Ascending aorta (tissue), 2 donors: ENCODE measurements at regions not wholly inside any gene's neighbourhood (a gene's known extent, or its start where the extent isn't known, plus 50 kb on each side); places are given as distances from the start of the nearest gene placed in this dataset.

Experiments used
- DNase-seq, 2 donors: peaks; one replicate each; pipeline ENCODE4 v3.0.0-alpha.2; 2019; ENCODE audit warnings: low spot score in 2 of 2
- H3K27ac ChIP-seq, 2 donors: fragments of 200-600 bp; sonication (generic); one replicate each; pipeline ENCODE4 v1.5.1; 2016 to 2017; ENCODE audit warnings: mild to moderate bottlenecking in 1 of 2
- H3K27me3 ChIP-seq: fragments of 200-600 bp; sonication (generic); one replicate; pipeline ENCODE4 v1.5.1; 2017
- H3K36me3 ChIP-seq, 2 donors: fragments of 200-600 bp; sonication (generic); one replicate each; pipeline ENCODE4 v1.5.1; 2016
- H3K4me1 ChIP-seq, 2 donors: fragments of 200-600 bp; sonication (generic); one replicate each; pipeline ENCODE4 v1.5.1; 2016 to 2017; ENCODE audit warnings: mild to moderate bottlenecking in 1 of 2
- H3K4me3 ChIP-seq, 2 donors: fragments of 200-600 bp; sonication (generic); one replicate each; pipeline ENCODE4 v1.5.1; 2016 to 2017; ENCODE audit warnings: mild to moderate bottlenecking in 1 of 2
- H3K9me3 ChIP-seq, 2 donors: fragments of 200-600 bp; sonication (generic); one replicate each; pipeline ENCODE4 v1.5.1; 2016
- intact Hi-C: fragments of 100-400 bp; cut with DNase I; formaldehyde crosslinking; loops from one replicate; pipeline ENCODE4 v1.15.1; 2023
- TF ChIP-seq, protein P1 (sequence below), 3 experiments: fragments of 200-600 bp in 2 of 3; fragments of 450-650 bp in 1 of 3; sonication (generic) in 2 of 3; IDR thresholded peaks; one replicate each; pipeline ENCODE4 v1.5.1; 2016 to 2019; ENCODE audit warnings: antibody characterized with exemption in 3 of 3, mild to moderate bottlenecking in 1 of 3, moderate library complexity in 1 of 3

DNA sequence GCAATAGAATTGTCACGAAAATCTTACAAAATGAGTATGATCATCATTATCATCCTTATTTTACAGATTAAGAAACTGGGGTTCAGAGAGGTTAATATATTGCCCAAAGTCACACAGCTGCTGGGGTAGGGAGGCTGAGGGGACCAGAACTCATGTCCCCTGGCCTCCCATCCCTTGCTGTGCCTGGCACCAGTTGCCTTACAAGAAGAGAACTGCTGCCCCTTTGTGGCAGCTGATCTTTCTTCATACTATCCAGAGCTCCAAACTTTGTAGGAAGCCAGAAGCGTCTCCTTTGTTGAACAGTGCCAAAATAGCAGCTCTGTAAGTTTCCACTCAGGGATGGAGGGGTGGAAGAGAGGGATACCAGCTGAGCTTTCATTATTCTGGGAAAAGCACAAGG is 236.8 kb upstream of the TBC1D5 start:
- TF ChIP-seq, protein P1, sequence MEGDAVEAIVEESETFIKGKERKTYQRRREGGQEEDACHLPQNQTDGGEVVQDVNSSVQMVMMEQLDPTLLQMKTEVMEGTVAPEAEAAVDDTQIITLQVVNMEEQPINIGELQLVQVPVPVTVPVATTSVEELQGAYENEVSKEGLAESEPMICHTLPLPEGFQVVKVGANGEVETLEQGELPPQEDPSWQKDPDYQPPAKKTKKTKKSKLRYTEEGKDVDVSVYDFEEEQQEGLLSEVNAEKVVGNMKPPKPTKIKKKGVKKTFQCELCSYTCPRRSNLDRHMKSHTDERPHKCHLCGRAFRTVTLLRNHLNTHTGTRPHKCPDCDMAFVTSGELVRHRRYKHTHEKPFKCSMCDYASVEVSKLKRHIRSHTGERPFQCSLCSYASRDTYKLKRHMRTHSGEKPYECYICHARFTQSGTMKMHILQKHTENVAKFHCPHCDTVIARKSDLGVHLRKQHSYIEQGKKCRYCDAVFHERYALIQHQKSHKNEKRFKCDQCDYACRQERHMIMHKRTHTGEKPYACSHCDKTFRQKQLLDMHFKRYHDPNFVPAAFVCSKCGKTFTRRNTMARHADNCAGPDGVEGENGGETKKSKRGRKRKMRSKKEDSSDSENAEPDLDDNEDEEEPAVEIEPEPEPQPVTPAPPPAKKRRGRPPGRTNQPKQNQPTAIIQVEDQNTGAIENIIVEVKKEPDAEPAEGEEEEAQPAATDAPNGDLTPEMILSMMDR (IDR thresholded peaks at IDR 0.05), result no peak
- no peak overlapping the region for H3K4me3 ChIP-seq
- no peak overlapping the region for H3K27ac ChIP-seq
- H3K27me3 ChIP-seq, result no peaks in the 10 kb centered on the region
- H3K36me3 ChIP-seq, result no peaks in the 10 kb centered on the region
- no peaks in the 10 kb centered on the region for H3K9me3 ChIP-seq
- no peak for DNase-seq
- no peaks in the 10 kb centered on the region for H3K4me1 ChIP-seq
- intact Hi-C loops, result no loop called here

DNA sequence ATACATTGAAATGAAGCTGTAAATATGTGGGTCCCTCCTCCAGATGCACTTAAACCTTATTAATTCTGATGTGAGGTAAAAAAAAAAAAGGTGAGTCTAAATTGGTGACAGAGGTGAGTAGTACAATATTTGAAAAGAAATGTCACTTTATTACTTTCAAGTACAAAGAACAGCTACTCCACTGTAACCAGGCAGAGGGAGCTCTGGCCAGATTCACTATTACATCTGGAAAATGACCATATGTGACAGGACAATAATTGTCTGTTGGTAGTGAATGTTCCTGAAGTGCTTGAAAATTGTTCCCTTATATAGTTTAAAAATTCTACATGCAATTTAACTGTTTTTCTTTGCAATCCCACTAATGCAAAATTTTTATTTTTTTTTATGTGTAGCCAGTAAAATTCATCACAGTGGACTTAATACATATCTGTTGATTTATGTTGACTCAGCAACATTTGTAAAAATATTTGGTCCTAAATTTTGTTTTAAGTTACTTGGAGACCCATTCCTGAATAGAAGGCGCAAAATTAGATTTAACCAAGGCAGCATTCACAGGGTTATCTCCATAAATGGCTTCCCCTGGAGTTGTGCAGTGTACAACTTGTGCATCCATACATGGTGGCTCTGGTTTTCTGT is 231.9 kb upstream of the TBC1D5 start:
- H3K27me3 ChIP-seq, result no peaks in the 10 kb centered on the region
- H3K27ac ChIP-seq, result no peak overlapping the region
- H3K4me3 ChIP-seq, result no peak overlapping the region
- DNase-seq, result no peak
- no peaks in the 10 kb centered on the region for H3K9me3 ChIP-seq
- H3K4me1 ChIP-seq, result no peaks in the 10 kb centered on the region
- TF ChIP-seq, protein P1 (IDR thresholded peaks at IDR 0.05), result no peak
- intact Hi-C loops, result no loop called here
- H3K36me3 ChIP-seq, result no peaks in the 10 kb centered on the region

DNA sequence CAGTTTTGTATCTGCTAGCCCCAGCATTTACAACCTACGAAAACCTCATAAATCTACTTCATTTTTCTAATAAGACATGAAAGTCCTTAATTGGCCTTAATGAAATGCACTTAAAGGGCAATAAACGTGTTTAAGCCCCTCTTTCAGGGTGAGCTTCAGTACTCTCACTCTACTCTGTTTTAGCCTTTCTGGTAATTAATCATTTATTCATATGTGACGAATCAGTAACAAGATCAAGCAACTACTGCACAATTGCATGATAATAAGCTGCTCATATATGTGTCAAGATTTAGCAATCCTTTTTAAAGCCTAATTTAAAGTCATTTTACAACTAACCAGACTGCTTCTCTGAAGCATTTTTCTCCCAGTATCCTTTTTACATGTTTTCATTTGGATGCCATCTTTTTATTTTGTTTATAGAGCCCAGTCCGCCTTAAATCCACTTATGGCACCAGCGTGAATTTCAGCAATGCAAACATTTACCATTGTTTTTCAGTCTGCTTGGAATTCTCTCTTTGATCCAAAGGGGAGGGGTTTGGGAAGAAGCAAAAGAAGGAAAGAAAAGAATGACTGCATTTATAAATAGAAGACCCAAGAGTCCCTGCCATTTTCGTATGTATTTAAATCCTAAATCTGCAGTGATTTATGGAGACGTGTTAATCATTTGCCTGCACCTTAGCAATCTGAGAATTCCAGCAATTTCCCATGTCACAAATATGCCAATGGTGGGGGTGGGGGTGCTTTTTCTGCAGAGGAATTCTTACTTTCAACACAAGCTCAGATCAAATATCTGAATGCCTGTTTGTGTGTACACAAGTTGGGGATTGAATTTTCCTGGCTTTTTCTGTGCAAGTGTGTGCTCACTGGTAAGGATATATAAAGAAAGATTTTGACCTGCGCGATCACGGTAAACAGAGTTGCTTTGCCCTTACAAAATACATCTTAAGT is 230.8 kb upstream of the TBC1D5 start:
- no peak for DNase-seq
- no peaks in the 10 kb centered on the region for H3K4me1 ChIP-seq
- H3K4me3 ChIP-seq, result no peak overlapping the region
- no peaks in the 10 kb centered on the region for H3K27me3 ChIP-seq
- TF ChIP-seq, protein P1 (IDR thresholded peaks at IDR 0.05), result no peak
- no peaks in the 10 kb centered on the region for H3K9me3 ChIP-seq
- H3K27ac ChIP-seq, result no peak overlapping the region
- intact Hi-C loops, result no loop called here
- no peaks in the 10 kb centered on the region for H3K36me3 ChIP-seq

DNA sequence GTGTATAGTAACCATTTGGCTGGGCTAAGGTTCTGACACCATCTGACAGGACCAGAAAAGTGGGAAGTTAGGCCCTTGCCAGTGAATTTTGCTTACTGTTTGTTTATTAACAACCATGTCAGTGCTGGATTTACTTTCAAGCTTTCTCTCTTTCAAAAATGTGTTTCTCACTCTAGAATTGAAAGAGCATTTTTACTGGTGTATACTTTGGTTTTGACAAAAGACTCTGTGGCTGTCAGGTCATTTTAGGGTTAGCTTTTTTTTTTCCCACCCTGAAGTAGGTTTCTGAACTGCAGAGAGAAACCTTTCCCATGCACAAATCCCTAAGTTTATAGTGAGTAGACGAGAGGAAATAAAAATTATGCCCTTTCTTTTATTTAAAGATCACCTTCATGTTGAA is 230.0 kb upstream of the TBC1D5 start:
- no peak overlapping the region for H3K27ac ChIP-seq
- TF ChIP-seq, protein P1 (IDR thresholded peaks at IDR 0.05), result no peak
- H3K4me3 ChIP-seq, result no peak overlapping the region
- no peaks in the 10 kb centered on the region for H3K4me1 ChIP-seq
- no peak for DNase-seq
- H3K36me3 ChIP-seq, result no peaks in the 10 kb centered on the region
- intact Hi-C loops, result no loop called here
- no peaks in the 10 kb centered on the region for H3K9me3 ChIP-seq
- H3K27me3 ChIP-seq, result no peaks in the 10 kb centered on the region

DNA sequence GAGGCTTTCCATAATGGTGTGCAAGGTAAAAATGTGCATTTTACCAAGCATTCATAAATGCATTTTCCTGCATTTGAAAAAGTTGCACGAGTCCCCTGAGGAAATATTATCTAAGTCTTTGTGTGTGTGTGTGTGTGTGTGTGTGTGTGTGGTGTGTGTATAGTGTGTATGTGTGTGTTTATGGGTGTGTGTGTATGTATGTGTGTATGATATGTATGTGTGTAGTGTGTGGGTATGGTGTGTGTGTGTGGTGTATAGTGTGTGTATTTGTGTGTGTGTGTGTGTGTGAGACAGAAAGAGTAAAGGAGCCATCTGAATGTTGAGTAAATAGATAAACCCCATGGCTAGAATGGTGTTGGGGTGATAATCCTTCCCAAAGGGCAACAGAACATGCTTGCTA is 229.6 kb upstream of the TBC1D5 start:
- Histone ChIP-seq H3K36me3 (no peaks in the 10 kb centered on the region), H3K4me1 (no peaks in the 10 kb centered on the region), H3K9me3 (no peaks in the 10 kb centered on the region), H3K4me3 (no peak overlapping the region), H3K27me3 (no peaks in the 10 kb centered on the region), H3K27ac (no peak overlapping the region)
- no peak for DNase-seq
- TF ChIP-seq, protein P1 (IDR thresholded peaks at IDR 0.05), result no peak
- intact Hi-C loops, result no loop called here
